GM19240 (cell line): ENCODE measurements at regions not wholly inside any gene's neighbourhood (a gene's known extent, or its start where the extent isn't known, plus 50 kb on each side); places are given as distances from the start of the nearest gene placed in this dataset.

Experiments
- DNase-seq: peaks from one replicate; pipeline ENCODE4 v3.0.0; 2011; ENCODE audit warnings: low spot score; ENCODE audit not compliant: insufficient read length

GRCh38 chr11:37552284-37552683 is 954.2 kb upstream of the RAG2 start:
- no peak for DNase-seq

- DNase-seq, result no peak
These were observed 946.5 kb upstream of the RAG2 start for GRCh38 chr11:37544491-37544890.

GRCh38 chr11:37533830-37534229 is 935.8 kb upstream of the RAG2 start:
- no peak for DNase-seq

- no peak for DNase-seq
These were observed 935.1 kb upstream of the RAG2 start for GRCh38 chr11:37533087-37533486.

GRCh38 chr11:37532271-37532670 is 934.2 kb upstream of the RAG2 start:
- no peak for DNase-seq

GRCh38 chr11:37527545-37527944 is 929.5 kb upstream of the RAG2 start:
- DNase-seq, result no peak

DNA sequence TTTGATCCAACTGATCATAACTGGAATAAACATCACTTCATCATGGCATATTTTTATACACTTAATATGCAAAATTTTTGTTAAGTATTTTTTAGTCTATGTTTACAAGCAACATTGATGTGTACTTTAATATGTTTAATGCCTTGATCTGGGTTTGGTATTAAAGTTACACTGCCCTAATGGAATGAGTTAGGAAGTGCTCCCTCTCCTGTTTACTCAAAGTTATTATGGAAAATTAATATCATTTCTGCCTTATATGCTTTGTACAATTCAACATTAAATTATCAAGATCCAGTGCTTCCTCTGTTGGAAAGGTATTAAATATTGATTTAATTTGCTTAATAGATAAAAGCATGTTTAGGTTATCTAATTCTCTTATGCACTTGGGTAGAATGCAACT is 927.3 kb upstream of the RAG2 start:
- no peak for DNase-seq

GRCh38 chr11:37519781-37520180 is 921.7 kb upstream of the RAG2 start:
- no peak for DNase-seq

GRCh38 chr11:37512156-37512780 is 914.2 kb upstream of the RAG2 start:
- no peak for DNase-seq

DNA sequence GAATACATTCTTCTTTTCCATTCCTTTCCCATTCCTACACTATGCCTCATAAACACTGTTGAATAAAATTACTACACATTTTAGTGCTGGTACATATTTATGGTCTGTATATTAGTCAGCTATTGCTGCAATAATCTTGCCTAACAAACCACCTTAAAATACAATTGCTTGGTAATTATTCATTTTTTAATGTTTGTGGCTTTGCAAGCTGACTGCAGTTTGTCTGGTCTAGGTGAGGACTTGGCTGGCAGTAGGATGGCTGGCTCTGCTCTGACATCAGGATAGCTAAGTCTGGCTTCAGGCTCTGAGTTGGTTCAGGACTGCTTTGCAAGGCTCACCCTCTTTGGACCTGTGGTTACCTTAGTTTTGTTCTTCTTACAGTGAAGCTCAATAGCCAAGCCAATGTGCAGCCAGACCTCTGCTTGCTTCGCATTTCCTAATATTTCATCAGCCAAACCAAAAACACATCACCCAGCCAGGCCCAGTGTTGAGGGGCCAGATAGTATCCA is 913.4 kb upstream of the RAG2 start:
- DNase-seq, result no peak

GRCh38 chr11:37509506-37509905 is 911.5 kb upstream of the RAG2 start:
- DNase-seq, result no peak

DNA sequence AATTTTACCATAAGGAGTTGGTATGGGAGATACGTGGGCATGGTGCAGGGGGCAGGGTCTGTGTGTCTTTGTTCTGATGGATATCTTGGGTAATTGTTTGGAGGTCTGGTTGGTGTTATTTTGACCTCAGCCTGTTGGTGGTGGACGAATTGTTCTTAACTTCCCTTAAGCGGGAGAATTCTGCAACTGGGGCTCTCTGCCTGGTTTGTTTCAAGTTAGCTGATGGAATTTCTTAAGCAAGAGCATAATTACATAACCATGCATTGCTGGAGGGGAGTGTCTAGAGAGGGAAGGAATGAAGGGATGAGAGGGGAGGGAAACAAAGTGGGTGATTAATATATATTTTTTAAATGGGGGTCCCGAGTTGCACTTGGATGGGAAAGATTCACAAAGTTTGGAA is 908.5 kb upstream of the RAG2 start:
- DNase-seq, result no peak

DNA sequence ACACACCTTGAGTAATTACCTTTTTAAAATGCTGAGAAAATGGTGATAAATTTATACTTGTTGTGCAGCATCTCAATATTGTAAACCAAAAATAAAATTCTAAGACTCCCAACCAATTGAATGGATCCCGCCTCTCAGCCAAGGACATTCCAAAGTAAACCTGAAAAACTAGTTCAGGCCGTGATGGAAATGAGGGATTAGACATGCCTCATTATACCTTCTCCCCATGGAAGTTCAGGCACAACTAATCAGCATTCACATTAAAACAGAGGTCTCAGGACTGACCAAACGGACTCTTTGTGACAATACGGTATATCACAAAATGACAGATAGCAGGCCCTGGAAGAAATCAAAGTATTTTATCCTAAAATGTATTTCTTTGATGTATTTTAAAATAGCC is 907.4 kb upstream of the RAG2 start:
- DNase-seq, result no peak

DNA sequence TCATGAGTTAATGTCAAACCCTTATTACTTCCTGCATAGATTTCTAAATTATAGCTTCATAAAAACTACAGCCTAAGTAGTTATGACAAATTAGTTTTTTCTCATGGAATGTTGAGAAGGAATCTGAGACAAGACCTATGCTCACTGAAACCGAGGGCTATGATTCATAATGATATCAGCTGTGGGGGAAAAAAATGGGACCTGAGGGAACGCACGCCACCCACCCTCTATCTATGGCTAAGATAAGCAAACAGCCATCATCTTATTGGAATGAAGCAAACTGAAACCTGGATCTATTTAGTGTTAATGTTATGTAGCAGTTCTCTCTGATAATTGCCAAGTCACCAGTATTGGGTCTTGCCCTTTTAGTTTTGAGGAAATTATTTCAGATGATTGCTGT is 906.9 kb upstream of the RAG2 start:
- no peak for DNase-seq

GRCh38 chr11:37504060-37504611 is 906.1 kb upstream of the RAG2 start:
- peak; percentile 6 for DNase-seq

GRCh38 chr11:37503411-37504059 is 905.5 kb upstream of the RAG2 start:
- DNase-seq, result no peak

DNA sequence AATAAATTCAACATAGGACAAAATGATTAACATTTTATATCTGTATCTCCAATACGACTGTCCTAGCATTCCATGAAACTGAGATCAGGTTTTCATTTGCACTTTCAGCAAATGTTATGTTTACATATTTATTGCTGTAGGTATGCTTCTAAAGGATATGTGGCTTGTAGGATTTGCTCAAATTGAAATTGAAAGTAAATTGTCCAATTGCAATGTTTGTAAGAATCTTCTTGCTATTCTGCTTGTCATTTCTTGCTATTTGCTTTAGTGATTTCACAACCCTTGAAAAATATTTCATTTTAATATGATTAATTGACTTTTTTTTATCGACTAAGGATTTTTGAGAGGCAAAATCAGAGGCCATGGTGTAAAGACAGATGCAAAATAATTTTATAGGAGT is 904.2 kb upstream of the RAG2 start:
- DNase-seq, result no peak

- no peak for DNase-seq
These were observed 902.4 kb upstream of the RAG2 start for GRCh38 chr11:37500425-37500824.

DNA sequence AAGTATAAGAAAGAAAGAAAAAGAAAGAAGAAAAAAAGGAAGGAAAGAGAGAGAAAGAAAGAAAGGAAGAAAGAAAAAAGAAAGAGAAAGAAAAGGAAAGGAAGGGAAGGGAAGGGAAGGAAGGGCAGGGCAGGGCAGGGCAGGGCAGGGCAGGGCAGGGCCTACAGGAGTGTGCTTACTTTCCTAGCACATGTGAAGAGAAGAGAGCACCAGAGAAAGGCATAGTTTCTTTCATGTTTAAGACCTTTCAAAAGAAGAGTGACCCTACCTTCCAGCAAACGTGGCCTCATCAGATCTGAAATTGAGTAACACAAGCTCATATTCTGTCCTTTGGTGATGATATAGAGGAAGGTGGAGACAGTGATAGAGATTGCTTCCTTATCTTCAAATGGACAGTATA is 899.3 kb upstream of the RAG2 start:
- no peak for DNase-seq

DNA sequence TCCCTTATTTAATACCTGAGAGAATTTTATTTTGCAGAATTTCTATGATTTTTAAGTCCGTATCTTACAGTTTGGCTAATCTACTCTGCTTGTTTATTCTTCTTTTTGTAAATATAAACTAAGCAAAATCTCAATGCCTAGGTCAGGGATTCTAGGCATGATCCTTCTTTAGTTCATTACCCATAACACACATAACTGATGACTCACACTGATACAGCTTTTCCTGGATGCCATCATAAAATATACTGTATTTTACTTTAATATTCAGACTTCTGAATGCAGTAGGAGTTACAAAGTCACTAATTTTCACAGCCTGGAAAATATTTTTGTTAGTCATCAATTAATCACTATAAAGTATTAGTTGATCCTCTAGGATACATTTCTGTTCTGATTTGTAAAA is 898.2 kb upstream of the RAG2 start:
- DNase-seq, result no peak

DNA sequence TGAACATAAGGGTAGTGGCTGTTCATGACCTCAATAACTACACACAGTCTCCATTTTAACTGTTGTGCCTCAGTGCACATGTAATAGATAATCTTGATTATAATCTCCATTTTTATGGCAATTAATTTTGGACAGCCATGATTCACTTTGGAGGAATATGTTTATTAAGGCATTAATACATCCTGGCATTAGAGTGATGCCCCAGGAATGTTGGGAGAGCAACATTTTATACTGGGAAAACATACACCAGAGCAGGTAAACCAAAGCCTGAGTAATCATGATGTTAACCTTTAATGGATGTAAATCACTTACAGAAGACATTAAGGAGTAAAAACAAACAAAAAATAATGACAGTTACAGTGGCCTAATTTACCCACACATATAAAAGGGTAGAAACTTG is 886.3 kb upstream of the RAG2 start:
- DNase-seq, result no peak

DNA sequence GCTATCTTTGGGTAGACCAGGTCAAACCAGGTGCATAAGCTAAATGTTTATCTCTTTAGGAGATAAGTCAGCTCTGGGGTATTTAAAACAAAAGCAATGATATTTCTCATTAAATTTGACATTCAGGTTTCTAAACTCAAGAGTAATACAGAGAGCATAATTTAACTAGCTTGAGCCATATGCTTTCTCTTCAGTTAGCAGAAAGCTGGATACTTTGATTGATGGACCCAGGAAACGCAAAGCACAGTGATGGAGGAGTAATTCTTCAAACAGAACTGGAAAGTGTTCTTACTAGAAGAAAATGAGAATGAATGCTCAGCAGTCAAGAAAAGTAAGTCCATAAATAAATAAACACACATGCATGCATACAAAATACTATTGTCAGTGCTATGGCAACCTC is 885.7 kb upstream of the RAG2 start:
- DNase-seq, result no peak

DNA sequence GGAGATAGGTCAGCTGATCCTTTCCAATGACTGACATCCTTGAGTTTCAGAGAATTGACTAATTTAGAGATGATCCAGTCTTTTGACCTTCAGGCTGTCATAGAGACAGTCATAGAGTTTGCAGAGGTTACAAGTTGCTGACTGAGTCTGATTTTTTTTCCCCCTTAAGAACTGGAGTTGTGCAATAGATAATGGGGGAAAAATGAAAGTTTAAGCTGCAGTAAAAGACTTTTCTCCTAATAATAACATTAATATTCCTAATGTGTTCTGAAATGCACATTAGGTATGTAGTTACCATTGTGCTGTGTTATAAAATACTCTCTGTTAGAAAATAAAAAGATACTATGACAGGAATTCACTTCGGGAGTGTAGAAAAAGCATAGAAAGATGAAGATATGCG is 876.9 kb upstream of the RAG2 start:
- DNase-seq, result no peak
